Activated CD8-positive, alpha-beta T cell treated with anti-CD3 and anti-CD28 coated beads for 36 hours (primary cell): ENCODE measurements at regions not wholly inside any gene's neighbourhood (a gene's known extent, or its start where the extent isn't known, plus 50 kb on each side); places are given as distances from the start of the nearest gene placed in this dataset.

ENCODE experiments used
- ATAC-seq: fragments of 200-7000 bp; cut with Tn5 transposase; one replicate; pipeline ENCODE4 v1.10.0; 2021; ENCODE audit warnings: mild to moderate bottlenecking, moderate library complexity
- CTCF ChIA-PET: fragments of 350-600 bp; sonication (Branson Sonifier 250); formaldehyde crosslinking; loops from one replicate; lab custom pipeline; 2021; ENCODE audit warnings: antibody characterized with exemption; lab: Charles Lee
- POLR2A ChIA-PET: fragments of 350-600 bp; sonication (Branson Sonifier 250); formaldehyde crosslinking; loops from one replicate; lab custom pipeline; 2021; ENCODE audit warnings: antibody characterized with exemption; lab: Charles Lee
- DNase-seq: peaks from one replicate; pipeline ENCODE4 v3.0.0-alpha.2; 2020
- H3K27ac Mint-ChIP-seq: one replicate; pipeline ENCODE4 v1.8.0; 2021; ENCODE audit warnings: mild to moderate bottlenecking, mixed read lengths
- H3K27me3 Mint-ChIP-seq: one replicate; pipeline ENCODE4 v1.8.0; 2021; ENCODE audit warnings: mixed read lengths
- H3K36me3 Mint-ChIP-seq: one replicate; pipeline ENCODE4 v1.8.0; 2021; ENCODE audit warnings: low read depth, mixed read lengths
- H3K4me1 Mint-ChIP-seq: one replicate; pipeline ENCODE4 v1.8.0; 2021; ENCODE audit warnings: low read depth, mixed read lengths
- H3K4me3 Mint-ChIP-seq: one replicate; pipeline ENCODE4 v1.8.0; 2021; ENCODE audit warnings: mild to moderate bottlenecking, moderate library complexity, mixed read lengths
- H3K9me3 Mint-ChIP-seq: one replicate; pipeline ENCODE4 v1.8.0; 2021; ENCODE audit warnings: mixed read lengths
- intact Hi-C: fragments of 100-400 bp; cut with micrococcal nuclease; formaldehyde crosslinking; loops from one replicate; pipeline ENCODE4 v1.10.0; 2022
- TF ChIP-seq, protein P1 (sequence below): fragments of 200-600 bp; IDR thresholded peaks from one replicate; pipeline ENCODE4 v1.8.0; 2022; ENCODE audit warnings: antibody characterized with exemption, mild to moderate bottlenecking

- intact Hi-C loops = loop anchor here (5.0 kb wide), 1 partner anchor 130 kb away; no protein-coding TSS in a partner anchor
- Mint-ChIP-seq H3K4me1 (peaks cover 4% of the 10 kb centered on the region), H3K4me3 (no peak overlapping the region), H3K27ac (no peak overlapping the region), H3K9me3 (no peaks in the 10 kb centered on the region), H3K36me3 (no peaks in the 10 kb centered on the region), H3K27me3 (peaks cover 3% of the 10 kb centered on the region)
- ChIA-PET CTCF (interaction anchor here (1.3 to 1.7 kb wide), 2 partner anchors 14 to 96 kb away, joined by 3 to 7 read pairs; no protein-coding TSS in a partner anchor), POLR2A (no interaction called here)
- no peak for DNase-seq
- TF ChIP-seq, protein P1, sequence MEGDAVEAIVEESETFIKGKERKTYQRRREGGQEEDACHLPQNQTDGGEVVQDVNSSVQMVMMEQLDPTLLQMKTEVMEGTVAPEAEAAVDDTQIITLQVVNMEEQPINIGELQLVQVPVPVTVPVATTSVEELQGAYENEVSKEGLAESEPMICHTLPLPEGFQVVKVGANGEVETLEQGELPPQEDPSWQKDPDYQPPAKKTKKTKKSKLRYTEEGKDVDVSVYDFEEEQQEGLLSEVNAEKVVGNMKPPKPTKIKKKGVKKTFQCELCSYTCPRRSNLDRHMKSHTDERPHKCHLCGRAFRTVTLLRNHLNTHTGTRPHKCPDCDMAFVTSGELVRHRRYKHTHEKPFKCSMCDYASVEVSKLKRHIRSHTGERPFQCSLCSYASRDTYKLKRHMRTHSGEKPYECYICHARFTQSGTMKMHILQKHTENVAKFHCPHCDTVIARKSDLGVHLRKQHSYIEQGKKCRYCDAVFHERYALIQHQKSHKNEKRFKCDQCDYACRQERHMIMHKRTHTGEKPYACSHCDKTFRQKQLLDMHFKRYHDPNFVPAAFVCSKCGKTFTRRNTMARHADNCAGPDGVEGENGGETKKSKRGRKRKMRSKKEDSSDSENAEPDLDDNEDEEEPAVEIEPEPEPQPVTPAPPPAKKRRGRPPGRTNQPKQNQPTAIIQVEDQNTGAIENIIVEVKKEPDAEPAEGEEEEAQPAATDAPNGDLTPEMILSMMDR = no peak
- ATAC-seq = peak; percentile 67
Observed at GRCh38 chr1:48107516-48107915, 110.3 kb upstream of the TRABD2B start.

GRCh38 chr1:48106049-48106448 lies 108.9 kb upstream of the TRABD2B start:
- POLR2A ChIA-PET = no interaction called here
- H3K9me3 Mint-ChIP-seq = no peaks in the 10 kb centered on the region
- no peak for DNase-seq
- no peak overlapping the region for H3K4me3 Mint-ChIP-seq
- no peaks in the 10 kb centered on the region for H3K36me3 Mint-ChIP-seq
- peaks cover 4% of the 10 kb centered on the region for H3K4me1 Mint-ChIP-seq
- CTCF ChIA-PET = interaction anchor here (1.5 to 1.7 kb wide), 2 partner anchors 97 to 130 kb away, joined by 4 to 7 read pairs; no protein-coding TSS in a partner anchor
- TF ChIP-seq, protein P1 = no peak
- ATAC-seq = no peak
- H3K27ac Mint-ChIP-seq = no peak overlapping the region
- peaks cover 1% of the 10 kb centered on the region for H3K27me3 Mint-ChIP-seq
- intact Hi-C loops = loop anchor here (5.0 kb wide), 1 partner anchor 131 kb away; no protein-coding TSS in a partner anchor

- Mint-ChIP-seq H3K27ac (no peak overlapping the region), H3K4me3 (no peak overlapping the region), H3K4me1 (peaks cover 4% of the 10 kb centered on the region), H3K27me3 (peaks cover 1% of the 10 kb centered on the region), H3K36me3 (no peaks in the 10 kb centered on the region), H3K9me3 (no peaks in the 10 kb centered on the region)
- CTCF ChIA-PET = interaction anchor here (1.5 kb wide), 1 partner anchor 131 kb away, joined by 4 read pairs; no protein-coding TSS in a partner anchor
- POLR2A ChIA-PET = interaction anchor here (0.5 kb wide), 1 partner anchor 143 kb away, joined by 3 read pairs; no protein-coding TSS in a partner anchor
- TF ChIP-seq, protein P1 = no peak
- intact Hi-C loops = loop anchor here (5.0 kb wide), 1 partner anchor 132 kb away; no protein-coding TSS in a partner anchor
- ATAC-seq = no peak
- DNase-seq = no peak
Observed at GRCh38 chr1:48105165-48105564, 108.0 kb upstream of the TRABD2B start.

DNA sequence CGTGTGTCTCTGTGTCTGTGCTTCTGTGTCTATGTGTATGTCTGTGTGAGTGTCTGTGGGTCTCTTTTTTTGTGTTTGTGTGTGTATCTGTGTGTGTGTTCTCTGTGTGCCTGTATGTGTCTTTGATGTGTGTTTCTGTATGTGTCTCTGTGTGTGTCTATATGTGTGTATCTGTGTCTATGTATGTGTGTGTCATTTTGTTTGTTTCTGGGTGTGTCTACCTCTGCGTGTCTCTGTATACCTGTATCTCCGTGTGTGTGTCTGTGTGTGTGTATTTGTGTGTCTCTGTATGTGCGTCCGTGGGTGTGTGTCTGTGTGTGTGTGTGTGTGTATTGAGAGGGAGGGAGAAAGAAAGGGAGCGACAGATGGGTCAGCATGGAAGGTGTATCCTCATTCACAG lies 106.3 kb upstream of the TRABD2B start:
- TF ChIP-seq, protein P1 = no peak
- intact Hi-C loops = no loop called here
- no peak overlapping the region for H3K27ac Mint-ChIP-seq
- peaks cover 4% of the 10 kb centered on the region for H3K4me1 Mint-ChIP-seq
- no peak overlapping the region for H3K4me3 Mint-ChIP-seq
- CTCF ChIA-PET = no interaction called here
- peaks cover 3% of the 10 kb centered on the region for H3K27me3 Mint-ChIP-seq
- no peaks in the 10 kb centered on the region for H3K9me3 Mint-ChIP-seq
- ATAC-seq = no peak
- DNase-seq = no peak
- no peaks in the 10 kb centered on the region for H3K36me3 Mint-ChIP-seq
- POLR2A ChIA-PET = no interaction called here

DNA sequence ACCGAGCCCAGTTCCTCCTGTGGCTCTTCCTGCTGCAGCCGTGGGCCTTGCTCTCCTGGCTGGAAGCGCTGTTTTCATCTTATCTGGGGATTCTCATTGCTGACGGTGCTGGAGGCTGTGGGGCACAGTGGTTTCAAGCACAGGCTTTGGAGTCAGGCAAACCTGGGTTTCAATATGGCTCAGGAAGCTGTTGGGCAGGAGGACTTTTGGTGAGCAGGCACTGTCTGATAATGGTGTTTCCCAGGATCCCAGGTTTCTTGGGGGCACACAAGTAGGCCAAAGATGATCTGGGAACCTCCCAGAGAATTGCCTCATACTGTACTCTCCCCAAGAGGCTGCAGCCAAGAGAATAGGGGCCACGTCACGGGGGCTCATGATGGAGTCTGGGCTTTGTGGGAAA lies 105.6 kb upstream of the TRABD2B start:
- Mint-ChIP-seq H3K27me3 (peaks cover 6% of the 10 kb centered on the region), H3K4me3 (no peak overlapping the region), H3K27ac (no peak overlapping the region), H3K36me3 (no peaks in the 10 kb centered on the region), H3K9me3 (no peaks in the 10 kb centered on the region), H3K4me1 (peaks cover 4% of the 10 kb centered on the region)
- DNase-seq (no peak), ATAC-seq (no peak)
- POLR2A ChIA-PET = no interaction called here
- TF ChIP-seq, protein P1 = no peak
- intact Hi-C loops = no loop called here
- CTCF ChIA-PET = interaction anchor here (0.9 kb wide), 1 partner anchor 9 kb away, joined by 5 read pairs; no protein-coding TSS in a partner anchor
